ENCODE measurements at regions not wholly inside any gene's neighbourhood (a gene's known extent, or its start where the extent isn't known, plus 50 kb on each side); places are given as distances from the start of the nearest gene placed in this dataset.

DNA sequence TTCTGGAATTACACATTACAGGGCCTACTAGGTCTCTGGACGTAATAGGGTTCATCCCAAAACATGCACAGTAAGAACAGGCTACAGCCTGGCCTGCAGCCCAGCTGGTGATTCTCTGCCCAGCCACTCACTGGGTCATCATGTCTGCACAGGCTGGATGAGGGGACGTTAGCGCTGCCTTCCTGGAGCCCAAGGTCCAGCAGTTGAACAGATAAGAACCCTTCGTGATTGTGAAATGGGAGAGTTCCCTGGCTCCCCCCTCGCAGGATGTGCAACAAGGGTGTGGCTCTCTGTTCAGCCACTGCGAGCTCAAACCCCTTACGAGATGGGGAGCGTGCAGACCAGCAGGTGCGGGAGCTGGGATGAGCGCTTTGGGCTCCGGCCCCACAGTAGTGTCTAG lies 200.0 kb upstream of the CDH5 start:
- intact Hi-C loops (cut with DNase I) = no loop called here
- 85% methylated on average over 10 of the region's 11 CpGs for WGBS
- DNase-seq (ENCODE audit: extremely low spot score) = no peak
- Histone ChIP-seq H3K4me3 (no peak overlapping the region), H3K4me1 (peaks cover 0 to 30% (median 15%) of the 10 kb centered on the region in 4 donors), H3K36me3 (no peaks in the 10 kb centered on the region), H3K9me3 (peaks cover 0 to 3% (median 0%) of the 10 kb centered on the region in 4 donors), H3K27ac (replicated peaks in 1 of 4) (no peak overlapping the region), H3K27me3 (no peaks in the 10 kb centered on the region)
- TF ChIP-seq EP300 (IDR thresholded peaks at IDR 0.05) (no peak), POLR2AphosphoS5 (IDR thresholded peaks at IDR 0.05) (no peak), POLR2A (IDR thresholded peaks at IDR 0.05; ENCODE audit: low read depth) (no peak)
- TF ChIP-seq, protein P1, sequence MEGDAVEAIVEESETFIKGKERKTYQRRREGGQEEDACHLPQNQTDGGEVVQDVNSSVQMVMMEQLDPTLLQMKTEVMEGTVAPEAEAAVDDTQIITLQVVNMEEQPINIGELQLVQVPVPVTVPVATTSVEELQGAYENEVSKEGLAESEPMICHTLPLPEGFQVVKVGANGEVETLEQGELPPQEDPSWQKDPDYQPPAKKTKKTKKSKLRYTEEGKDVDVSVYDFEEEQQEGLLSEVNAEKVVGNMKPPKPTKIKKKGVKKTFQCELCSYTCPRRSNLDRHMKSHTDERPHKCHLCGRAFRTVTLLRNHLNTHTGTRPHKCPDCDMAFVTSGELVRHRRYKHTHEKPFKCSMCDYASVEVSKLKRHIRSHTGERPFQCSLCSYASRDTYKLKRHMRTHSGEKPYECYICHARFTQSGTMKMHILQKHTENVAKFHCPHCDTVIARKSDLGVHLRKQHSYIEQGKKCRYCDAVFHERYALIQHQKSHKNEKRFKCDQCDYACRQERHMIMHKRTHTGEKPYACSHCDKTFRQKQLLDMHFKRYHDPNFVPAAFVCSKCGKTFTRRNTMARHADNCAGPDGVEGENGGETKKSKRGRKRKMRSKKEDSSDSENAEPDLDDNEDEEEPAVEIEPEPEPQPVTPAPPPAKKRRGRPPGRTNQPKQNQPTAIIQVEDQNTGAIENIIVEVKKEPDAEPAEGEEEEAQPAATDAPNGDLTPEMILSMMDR (IDR thresholded peaks at IDR 0.05) = no peak

GRCh38 chr16:66165879-66166278 lies 200.6 kb upstream of the CDH5 start:
- Histone ChIP-seq H3K4me3 (no peak overlapping the region), H3K4me1 (peaks cover 0 to 35% (median 16%) of the 10 kb centered on the region in 4 donors), H3K36me3 (no peaks in the 10 kb centered on the region), H3K27ac (replicated peaks in 1 of 4) (peak overlapping the region in 1 of 4 donors; percentile 25), H3K9me3 (peaks cover 0 to 3% (median 0%) of the 10 kb centered on the region in 4 donors), H3K27me3 (no peaks in the 10 kb centered on the region)
- WGBS = 34% methylated on average over 2 of the region's 2 CpGs
- TF ChIP-seq, protein P1 (IDR thresholded peaks at IDR 0.05) = no peak
- TF ChIP-seq POLR2A (IDR thresholded peaks at IDR 0.05; ENCODE audit: low read depth) (no peak), POLR2AphosphoS5 (IDR thresholded peaks at IDR 0.05) (no peak), EP300 (IDR thresholded peaks at IDR 0.05) (no peak)
- intact Hi-C loops (cut with DNase I) = no loop called here
- no peak for DNase-seq (ENCODE audit: extremely low spot score)

GRCh38 chr16:66164581-66165247 lies 201.8 kb upstream of the CDH5 start:
- Histone ChIP-seq H3K4me3 (no peak overlapping the region), H3K27me3 (no peaks in the 10 kb centered on the region), H3K27ac (replicated peaks in 1 of 4) (no peak overlapping the region), H3K9me3 (peaks cover 0 to 3% (median 0%) of the 10 kb centered on the region in 4 donors), H3K36me3 (no peaks in the 10 kb centered on the region), H3K4me1 (peaks cover 0 to 35% (median 16%) of the 10 kb centered on the region in 4 donors)
- TF ChIP-seq POLR2AphosphoS5 (IDR thresholded peaks at IDR 0.05) = no peak
- no peak for TF ChIP-seq EP300 (IDR thresholded peaks at IDR 0.05)
- TF ChIP-seq, protein P1 (IDR thresholded peaks at IDR 0.05) = no peak
- TF ChIP-seq POLR2A (IDR thresholded peaks at IDR 0.05; ENCODE audit: low read depth) = no peak
- no peak for DNase-seq (ENCODE audit: extremely low spot score)
- WGBS = 77% methylated on average over 7 of the region's 7 CpGs
- intact Hi-C loops (cut with DNase I) = no loop called here

GRCh38 chr16:66162821-66163220 lies 203.7 kb upstream of the CDH5 start:
- no peak for DNase-seq (ENCODE audit: extremely low spot score)
- no peak for TF ChIP-seq EP300 (IDR thresholded peaks at IDR 0.05)
- TF ChIP-seq POLR2AphosphoS5 (IDR thresholded peaks at IDR 0.05) = no peak
- no peak for TF ChIP-seq POLR2A (IDR thresholded peaks at IDR 0.05; ENCODE audit: low read depth)
- TF ChIP-seq, protein P1 (IDR thresholded peaks at IDR 0.05) = no peak
- Histone ChIP-seq H3K4me1 (peaks cover 0 to 35% (median 16%) of the 10 kb centered on the region in 4 donors), H3K4me3 (no peak overlapping the region), H3K27ac (replicated peaks in 1 of 4) (no peak overlapping the region), H3K27me3 (no peaks in the 10 kb centered on the region), H3K9me3 (peaks cover 0 to 3% (median 0%) of the 10 kb centered on the region in 4 donors), H3K36me3 (no peaks in the 10 kb centered on the region)
- intact Hi-C loops (cut with DNase I) = no loop called here
- WGBS = 81% methylated on average over 5 of the region's 5 CpGs
